DND-41 (cell line): ENCODE measurements at regions not wholly inside any gene's neighbourhood (a gene's known extent, or its start where the extent isn't known, plus 50 kb on each side); places are given as distances from the start of the nearest gene placed in this dataset.

Experiments
- CTCF ChIP-seq: IDR thresholded peaks from 2 replicates; pipeline ENCODE4 v1.5.1; 2012; ENCODE audit warnings: borderline replicate concordance, low read length, moderate library complexity, mild to moderate bottlenecking; ENCODE audit not compliant: poor library complexity, severe bottlenecking; ENCODE audit errors: extremely low read depth
- EZH2 ChIP-seq: IDR thresholded peaks from 3 replicates; pipeline ENCODE4 v1.6.1; 2012; ENCODE audit warnings: borderline replicate concordance, low read depth, mild to moderate bottlenecking, moderate library complexity, low read length, inconsistent platforms; ENCODE audit not compliant: severe bottlenecking

- TF ChIP-seq CTCF, result no peak
- TF ChIP-seq EZH2, result no peak
These were observed 718.3 kb downstream of the TLR4 start for GRCh38 chr9:118422508-118422907.
